GM21576 (cell line): ENCODE measurements at regions not wholly inside any gene's neighbourhood (a gene's known extent, or its start where the extent isn't known, plus 50 kb on each side); places are given as distances from the start of the nearest gene placed in this dataset.
A peak's percentile ranks its signal among the peaks of the same experiment; 100 is the strongest.

Source experiments
- ATAC-seq: cut with Tn5 transposase; IDR thresholded peaks from one replicate; pipeline ENCODE4 v1.9.1; 2021; ENCODE audit warnings: mild to moderate bottlenecking, moderate library complexity; ENCODE audit not compliant: unreplicated experiment

DNA sequence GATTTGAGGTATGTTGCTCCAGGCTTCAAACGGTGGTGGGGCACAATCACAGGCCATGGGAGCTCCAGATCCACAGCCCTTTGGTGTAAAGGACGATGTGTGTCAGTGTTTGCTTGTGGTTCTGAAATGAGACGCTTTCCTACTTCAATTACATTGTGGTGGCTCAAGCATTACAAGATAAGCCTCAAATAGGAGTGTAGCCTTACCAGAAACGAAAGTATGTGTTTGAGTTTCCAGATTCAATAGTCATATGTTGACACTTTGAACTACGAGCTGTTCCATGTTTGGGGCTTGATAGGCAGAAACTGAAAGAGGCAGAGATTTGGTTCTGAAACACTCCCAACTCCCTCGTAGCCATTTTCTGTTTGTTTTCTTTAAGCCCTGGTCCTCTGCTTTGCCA is 187.1 kb downstream of the MYLK4 start:
- peak; percentile 72 for ATAC-seq

DNA sequence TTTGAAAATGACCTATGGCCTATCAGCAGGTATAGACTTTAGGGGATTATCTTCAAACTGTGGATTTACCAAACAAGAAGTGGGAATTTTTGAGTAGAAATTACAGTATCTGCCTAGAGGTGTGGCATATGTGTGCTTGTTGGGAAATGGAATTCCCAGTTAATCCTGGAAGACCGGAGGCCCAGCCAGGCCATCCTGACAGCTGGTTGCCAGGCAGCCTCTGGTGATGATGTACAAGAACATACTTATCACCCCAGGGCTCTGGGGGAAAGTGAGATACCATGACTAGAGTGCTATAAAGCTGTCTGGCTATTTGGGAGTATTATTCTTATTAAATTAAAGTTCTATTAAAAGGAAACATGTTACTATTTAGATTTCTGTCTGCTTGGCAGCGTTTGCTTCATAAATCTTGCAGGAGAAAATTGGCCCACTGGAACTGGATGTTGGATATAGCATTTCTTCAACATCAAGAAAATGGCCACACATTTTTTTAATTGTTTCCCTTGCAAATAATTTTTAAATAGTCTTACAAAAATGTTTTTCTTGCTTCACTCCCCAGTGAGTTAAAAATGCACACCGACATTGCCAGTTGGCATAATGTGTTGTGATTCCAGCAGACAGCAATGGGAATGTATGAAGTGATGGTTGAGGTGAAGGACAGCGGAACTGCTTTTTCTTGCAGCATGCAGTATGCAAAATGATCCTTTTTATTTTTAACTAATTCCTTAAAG is 187.8 kb downstream of the MYLK4 start:
- no peak for ATAC-seq

GRCh38 chr6:2560917-2561698 is 189.6 kb downstream of the MYLK4 start:
- ATAC-seq = no peak

DNA sequence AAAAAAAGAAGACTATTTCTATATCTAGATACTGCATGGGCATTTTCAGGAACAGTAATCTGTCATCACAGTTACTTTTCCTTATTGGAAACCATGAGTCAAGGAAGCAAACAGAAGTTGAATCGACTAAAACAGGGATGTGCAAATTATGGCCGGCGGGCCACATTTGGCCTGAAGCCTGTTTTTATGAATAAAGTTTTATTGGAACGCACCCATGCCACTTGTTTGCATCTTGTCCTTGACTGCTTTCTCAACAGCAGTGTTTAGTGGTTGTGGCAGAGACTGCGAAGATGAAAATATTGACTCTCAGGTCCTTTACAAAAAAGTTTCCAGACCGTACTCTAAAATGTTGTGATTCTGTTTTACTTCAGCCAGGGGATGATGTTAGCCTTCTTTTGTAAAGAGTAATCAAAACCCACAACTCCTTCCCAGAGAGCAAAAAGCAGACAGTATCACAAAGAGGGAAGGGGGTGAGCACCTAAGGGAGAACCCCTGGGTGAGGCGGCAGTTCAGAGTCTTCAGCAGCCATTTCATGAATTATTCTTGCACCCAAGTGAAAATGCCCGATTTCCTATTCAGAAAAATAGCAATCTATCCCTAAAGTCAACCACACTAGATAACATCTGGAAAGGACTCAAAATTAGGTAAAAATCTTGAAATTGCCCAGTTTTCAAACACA is 190.4 kb downstream of the MYLK4 start:
- ATAC-seq = no peak

GRCh38 chr6:2558861-2559801 is 191.6 kb downstream of the MYLK4 start:
- ATAC-seq = no peak

DNA sequence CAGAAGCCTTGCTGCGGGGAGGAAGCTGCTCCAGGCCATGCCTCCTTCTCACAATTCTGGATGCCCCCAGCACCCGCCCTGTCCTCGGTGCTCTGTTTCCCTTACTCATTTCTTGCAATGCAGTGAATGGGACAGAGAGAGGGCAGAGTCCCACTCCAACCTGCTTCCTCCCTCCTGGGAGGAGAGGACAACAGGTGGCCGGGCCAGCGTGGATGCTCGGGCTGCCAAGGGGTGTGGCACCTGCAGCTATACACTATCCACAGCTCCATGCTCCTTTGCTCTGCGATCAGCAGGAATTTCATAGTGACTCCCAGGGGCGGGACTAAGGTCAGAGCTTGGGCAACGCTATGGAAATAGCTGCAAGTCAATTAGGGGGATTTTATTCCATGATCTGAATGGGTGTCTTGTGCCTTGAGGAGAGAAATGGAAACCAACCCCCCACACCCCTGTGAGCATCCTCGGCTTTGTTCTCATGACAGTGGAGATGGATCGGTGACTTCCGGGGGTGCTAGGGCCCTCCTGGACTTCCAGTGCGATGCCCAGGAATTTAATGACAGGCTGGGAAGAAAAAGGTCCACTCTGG is 192.5 kb downstream of the MYLK4 start:
- no peak for ATAC-seq

DNA sequence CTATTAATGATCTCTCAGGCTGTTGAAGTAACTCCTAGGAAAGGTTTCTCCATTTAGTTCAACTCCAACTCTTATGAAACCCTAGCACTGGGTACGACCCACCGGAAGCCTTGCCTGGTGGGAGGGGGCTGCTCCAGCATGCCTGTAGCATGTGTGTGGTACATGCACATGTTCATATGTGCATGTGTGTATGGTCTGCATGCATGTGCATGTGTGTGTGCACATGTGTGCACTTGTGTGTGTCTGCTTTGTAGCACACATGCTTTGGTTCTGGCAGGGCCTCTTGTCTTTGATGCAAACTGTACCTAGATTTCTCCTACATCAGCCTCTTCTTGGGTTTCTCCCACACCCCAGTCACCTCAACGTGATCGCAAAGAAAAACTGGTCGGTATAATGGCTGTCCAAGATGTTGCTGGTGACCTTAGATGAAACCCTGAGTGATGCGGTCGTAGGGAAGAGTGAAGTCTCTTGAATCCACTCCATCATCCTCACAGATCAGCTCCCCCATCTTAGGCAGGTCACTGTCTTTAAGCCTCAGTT is 193.5 kb downstream of the MYLK4 start:
- ATAC-seq = no peak

DNA sequence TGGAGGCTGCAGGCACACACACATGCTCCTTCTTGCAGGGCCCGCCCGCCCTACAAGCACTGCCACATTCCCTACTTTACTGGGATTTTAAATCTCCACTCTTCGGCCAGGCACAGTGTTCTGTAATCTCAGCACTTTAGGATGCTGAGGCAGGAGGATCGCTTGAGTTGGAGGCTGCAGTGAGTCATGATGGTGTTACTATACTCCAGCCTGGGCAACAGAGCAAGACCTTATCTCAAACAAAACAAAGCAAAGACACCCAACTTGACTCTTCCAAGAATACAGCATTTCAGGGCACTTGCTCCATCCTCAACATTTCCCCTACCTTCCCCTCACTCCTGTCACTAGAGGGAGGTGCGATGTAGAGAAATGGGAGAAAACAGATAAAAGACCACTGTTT is 194.0 kb downstream of the MYLK4 start:
- ATAC-seq = no peak

DNA sequence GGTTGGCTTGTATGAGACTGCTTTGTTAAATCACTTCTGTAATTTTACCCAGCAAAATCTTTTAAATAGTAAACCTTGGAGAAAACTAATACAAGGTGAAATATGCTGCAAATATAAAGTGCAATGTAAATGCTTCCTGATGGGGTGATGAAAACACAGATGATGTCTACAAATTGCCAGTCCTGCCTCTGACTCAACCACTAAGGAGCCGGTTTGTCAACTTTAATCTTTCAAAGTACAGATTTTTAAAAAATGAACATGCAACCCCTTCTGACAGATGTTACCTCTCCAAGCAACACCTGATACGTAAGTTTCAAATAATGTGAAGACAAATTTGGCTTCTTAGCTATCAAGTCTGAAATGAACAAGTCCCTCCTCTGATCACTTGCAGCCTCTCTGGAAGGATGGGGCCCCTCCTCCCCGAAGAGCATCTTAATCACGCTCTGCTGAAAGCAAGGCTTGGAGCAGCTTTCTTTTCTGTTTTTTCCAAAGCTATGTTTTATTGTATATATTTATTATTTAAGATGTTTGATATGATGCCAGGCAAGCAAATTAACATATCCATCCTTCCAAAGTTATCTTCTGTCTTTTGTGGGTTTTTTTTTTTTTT is 196.0 kb downstream of the MYLK4 start:
- ATAC-seq = no peak

DNA sequence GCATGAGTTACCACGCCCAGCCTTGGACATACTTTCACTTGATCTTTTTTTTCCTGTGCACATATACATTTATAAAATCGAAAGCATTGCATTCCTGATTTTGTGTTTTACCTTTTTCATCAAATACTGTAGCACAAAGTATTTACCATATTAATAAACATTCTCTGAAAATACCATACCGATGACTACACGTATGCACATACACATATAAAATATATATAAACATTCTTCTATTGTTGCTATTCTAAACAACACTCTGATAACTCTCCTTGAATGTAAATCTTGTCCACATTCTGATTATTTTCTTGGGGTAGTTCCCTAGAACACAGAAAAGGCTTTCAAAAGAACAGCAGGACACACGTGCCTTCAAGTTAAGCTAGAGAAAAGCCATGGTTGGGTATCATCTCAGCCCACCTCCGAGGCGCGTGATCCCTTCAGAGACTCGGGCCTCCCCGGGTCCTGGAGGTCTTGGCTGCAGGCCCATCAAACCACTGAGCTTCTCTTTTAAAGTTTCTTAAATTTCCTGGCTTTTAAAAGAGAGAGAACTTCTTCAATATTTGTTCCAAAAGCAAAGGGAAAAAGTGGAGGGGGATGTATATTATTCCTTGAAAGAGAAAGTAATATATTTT is 198.1 kb downstream of the MYLK4 start:
- no peak for ATAC-seq

- no peak for ATAC-seq
These were observed 199.0 kb downstream of the MYLK4 start for GRCh38 chr6:2551705-2552104.

DNA sequence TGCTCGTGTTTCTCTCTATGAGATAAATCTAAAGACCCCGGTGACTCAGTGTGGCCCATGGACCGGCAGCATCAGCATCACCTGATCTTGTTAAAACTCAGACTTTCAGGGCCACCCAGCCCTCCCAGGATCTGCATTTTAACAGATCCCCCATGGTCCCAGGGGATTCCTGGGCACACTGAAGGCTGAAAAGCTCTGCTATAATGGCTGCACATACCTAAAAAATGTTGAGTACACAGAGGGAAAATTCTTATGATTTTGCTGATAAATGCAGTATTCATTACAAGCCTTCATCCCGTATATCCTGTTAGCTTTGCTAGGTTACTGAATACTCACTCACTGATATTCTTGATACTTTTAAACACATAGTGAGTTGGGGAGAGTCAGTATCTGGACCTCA is 200.5 kb downstream of the MYLK4 start:
- ATAC-seq = no peak

GRCh38 chr6:2549834-2550233 is 200.9 kb downstream of the MYLK4 start:
- no peak for ATAC-seq

DNA sequence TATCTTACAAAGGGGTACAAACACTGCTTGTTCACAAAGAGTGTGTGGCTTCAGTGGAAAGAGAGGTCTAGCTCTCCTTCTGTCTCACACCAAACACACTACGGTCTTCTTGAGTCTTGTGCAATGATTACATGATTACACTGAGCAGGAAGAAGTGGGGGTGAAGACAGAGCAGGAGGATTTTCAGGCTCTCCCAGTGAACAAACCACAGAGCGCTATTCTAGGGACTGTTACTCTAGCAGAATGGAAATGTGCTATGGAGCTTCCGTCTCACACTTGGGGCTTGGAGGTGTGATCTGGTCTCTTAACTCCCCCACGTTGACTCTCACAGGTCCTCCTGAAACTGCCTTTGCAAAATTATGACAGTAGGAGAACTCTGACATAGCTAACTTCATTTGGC is 203.4 kb downstream of the MYLK4 start:
- no peak for ATAC-seq

GRCh38 chr6:2546901-2547300 is 203.8 kb downstream of the MYLK4 start:
- no peak for ATAC-seq

DNA sequence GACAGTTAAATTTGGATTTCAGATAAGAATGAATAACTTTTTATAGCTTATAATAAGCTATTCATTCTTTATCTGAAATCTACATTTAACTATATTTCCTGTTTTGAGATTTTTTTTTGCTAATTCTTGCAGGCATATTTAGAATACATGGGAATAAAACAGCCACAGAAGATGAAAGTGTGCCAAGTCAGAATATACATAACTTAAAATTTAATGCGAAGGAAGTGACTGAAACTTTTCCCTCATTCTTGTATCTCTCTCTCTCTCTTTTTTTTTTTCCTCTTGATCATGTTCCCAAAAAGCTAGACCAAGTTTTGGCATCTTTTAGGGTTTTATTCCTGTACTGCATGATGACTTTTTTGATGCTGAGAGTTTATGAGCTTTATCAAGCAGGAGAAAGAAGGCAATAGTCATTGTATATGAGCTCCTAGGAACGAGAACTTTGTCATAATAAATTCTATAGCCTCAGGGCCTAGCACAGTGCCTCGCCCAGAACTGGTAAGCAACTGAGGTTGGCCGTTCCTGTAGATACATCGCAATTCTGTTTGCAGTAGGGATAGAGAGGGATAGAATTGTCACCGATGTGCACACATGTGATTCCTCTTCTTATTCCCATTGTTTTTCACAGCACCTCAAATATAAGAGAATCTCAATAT is 205.2 kb downstream of the MYLK4 start:
- no peak for ATAC-seq

DNA sequence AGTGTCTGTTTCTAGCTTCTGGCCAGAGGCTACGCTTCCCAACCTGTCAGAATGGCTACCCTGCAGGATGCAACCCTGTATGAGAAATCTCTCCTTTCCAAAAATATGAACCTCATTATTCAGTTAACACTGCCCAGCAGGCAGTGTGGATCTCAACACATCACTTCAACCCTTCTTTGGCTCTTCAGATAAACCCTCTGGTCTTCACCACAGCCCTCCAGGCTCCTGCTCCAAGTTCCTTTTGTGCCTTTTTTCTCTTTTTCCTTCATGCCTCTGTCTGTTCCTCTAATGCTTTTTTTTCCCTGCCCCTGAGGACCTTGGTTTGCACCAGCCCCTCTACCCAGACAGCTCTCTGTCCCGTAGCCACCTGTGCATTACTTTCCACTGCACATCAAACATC is 207.4 kb downstream of the MYLK4 start:
- ATAC-seq = no peak

DNA sequence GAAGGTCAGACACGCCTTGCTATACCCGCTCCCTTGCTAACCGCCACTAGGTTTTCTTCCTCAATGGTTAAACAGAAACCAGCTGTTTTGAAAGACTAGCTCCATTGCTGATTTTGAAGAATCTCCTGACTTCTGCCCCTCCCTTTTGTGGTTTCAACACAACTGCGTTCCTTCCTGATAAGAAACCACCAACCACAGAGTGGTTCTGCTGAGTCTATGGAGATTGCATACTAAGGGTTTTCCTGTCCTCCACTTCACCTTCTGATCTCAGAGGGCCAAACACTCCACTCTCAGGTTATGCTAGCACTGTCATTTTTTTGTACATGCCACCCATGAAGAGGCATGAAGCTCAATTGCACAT is 207.9 kb downstream of the MYLK4 start:
- peak; percentile 95 for ATAC-seq
